ENCODE measurements at regions not wholly inside any gene's neighbourhood (a gene's known extent, or its start where the extent isn't known, plus 50 kb on each side); places are given as distances from the start of the nearest gene placed in this dataset.
"Not testable (repeated sequence)": the region's sequence is repeated elsewhere in the genome, so short reads cannot be mapped to it uniquely, and the experiment has no call there.

GRCh38 chr12:76292891-76293290 lies 55.3 kb downstream of the BBS10 start:
- 75 to 83% methylated on average over 2 of the region's 5 CpGs for WGBS, 2 experiments (ENCODE audit: insufficient coverage in 2 of 2)
- H3K36me3 ChIP-seq (ENCODE audit: control insufficient read depth, insufficient read depth, low read length); H3K4me3 ChIP-seq (ENCODE audit: extremely low read depth, insufficient read depth, low read length, poor library complexity, severe bottlenecking); H3K9me3 ChIP-seq (ENCODE audit: control insufficient read depth, low read length); H3K27ac ChIP-seq (ENCODE audit: low read depth, low read length, severe bottlenecking); H3K4me1 ChIP-seq (ENCODE audit: control insufficient read depth, insufficient read depth, low read length, poor library complexity, severe bottlenecking): not testable (repeated sequence)

- not testable (repeated sequence) for H3K4me1 ChIP-seq (ENCODE audit: control insufficient read depth, insufficient read depth, low read length, poor library complexity, severe bottlenecking); H3K4me3 ChIP-seq (ENCODE audit: extremely low read depth, insufficient read depth, low read length, poor library complexity, severe bottlenecking); H3K36me3 ChIP-seq (ENCODE audit: control insufficient read depth, insufficient read depth, low read length); H3K27ac ChIP-seq (ENCODE audit: low read depth, low read length, severe bottlenecking); H3K9me3 ChIP-seq (ENCODE audit: control insufficient read depth, low read length)
- WGBS, 2 experiments (ENCODE audit: insufficient coverage in 2 of 2) = 89 to 93% methylated on average over 5 to 8 of the region's 8 CpGs
These were observed 55.9 kb downstream of the BBS10 start for GRCh38 chr12:76292305-76292704.

- WGBS, 2 experiments (ENCODE audit: insufficient coverage in 2 of 2) = 88 to 95% methylated on average over 1 to 2 of the region's 3 CpGs
- H3K4me3 ChIP-seq (ENCODE audit: extremely low read depth, insufficient read depth, low read length, poor library complexity, severe bottlenecking) = no peak overlapping the region
- H3K27ac ChIP-seq (ENCODE audit: low read depth, low read length, severe bottlenecking) = no peak overlapping the region
- H3K9me3 ChIP-seq (ENCODE audit: control insufficient read depth, low read length) = peaks cover 4% of the 10 kb centered on the region
- H3K4me1 ChIP-seq (ENCODE audit: control insufficient read depth, insufficient read depth, low read length, poor library complexity, severe bottlenecking) = no peaks in the 10 kb centered on the region
- peaks cover 3% of the 10 kb centered on the region for H3K36me3 ChIP-seq (ENCODE audit: control insufficient read depth, insufficient read depth, low read length)
These were observed 57.0 kb downstream of the BBS10 start for GRCh38 chr12:76290963-76291859.

DNA sequence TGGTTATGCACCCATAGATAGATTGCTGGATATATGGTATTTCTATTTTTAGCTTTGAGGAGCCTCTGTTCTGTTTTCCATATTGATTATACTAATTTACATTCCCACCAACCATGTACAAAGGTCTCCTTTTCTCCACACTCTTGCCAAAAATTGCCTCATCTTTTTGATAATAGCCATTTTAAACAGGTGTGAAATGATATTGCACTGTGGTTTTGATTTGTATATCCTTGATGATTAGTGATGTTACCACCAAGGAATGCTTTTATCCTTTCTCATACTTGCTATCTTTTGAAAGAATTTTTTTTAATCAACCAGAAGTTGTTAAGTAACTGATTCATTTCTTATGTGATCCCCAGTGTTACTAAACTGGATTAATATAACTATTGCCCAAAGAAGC lies 60.0 kb downstream of the BBS10 start:
- no peak overlapping the region for H3K27ac ChIP-seq (ENCODE audit: low read depth, low read length, severe bottlenecking)
- no peaks in the 10 kb centered on the region for H3K36me3 ChIP-seq (ENCODE audit: control insufficient read depth, insufficient read depth, low read length)
- H3K4me1 ChIP-seq (ENCODE audit: control insufficient read depth, insufficient read depth, low read length, poor library complexity, severe bottlenecking) = peaks cover 6% of the 10 kb centered on the region
- no peak overlapping the region for H3K4me3 ChIP-seq (ENCODE audit: extremely low read depth, insufficient read depth, low read length, poor library complexity, severe bottlenecking)
- H3K9me3 ChIP-seq (ENCODE audit: control insufficient read depth, low read length) = peaks cover under 1% of the 10 kb centered on the region

DNA sequence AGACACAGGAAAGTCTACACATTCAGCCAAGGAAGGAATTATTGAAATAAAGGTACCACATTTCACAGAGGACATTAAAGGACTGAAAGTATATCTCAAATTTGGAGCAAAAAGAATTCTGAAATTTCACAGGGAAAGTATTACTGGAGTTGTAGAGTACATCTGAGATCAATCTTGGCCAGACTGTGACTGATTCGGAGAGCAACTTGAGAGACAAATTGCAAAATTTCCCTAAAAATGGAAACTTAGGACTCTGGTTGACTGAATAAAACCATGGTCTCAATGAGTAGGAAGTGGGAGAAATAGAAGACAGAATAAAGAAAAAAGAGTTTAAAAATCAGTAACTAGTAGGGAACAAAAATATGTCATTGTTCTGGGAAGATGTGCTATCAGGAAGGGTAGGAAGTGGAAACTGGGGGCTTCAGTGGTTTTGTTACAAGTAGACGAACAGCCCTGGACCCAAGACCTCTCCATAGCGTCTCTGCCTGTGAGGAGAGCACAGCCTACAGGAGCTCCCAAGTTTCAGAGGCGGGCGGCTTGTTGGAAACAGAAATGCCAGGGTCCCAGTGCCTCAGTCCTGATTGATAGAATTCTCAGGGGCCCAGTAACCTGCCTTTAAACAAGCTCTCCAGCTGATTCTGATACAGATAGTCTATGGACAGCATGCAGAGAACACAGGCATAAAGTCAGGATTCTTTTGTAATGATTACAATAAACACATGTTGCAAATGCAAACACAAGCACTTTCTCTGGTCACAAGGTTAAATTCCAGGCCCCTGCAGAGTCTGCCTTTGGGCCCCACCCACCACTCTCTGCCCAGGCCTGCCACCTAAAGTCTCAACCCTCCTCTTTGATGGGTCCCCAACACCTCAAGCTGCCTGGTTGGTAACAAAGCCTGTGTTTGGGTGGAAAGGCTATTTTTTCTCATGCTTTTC lies 63.1 kb downstream of the BBS10 start:
- no peaks in the 10 kb centered on the region for H3K36me3 ChIP-seq (ENCODE audit: control insufficient read depth, insufficient read depth, low read length)
- H3K27ac ChIP-seq (ENCODE audit: low read depth, low read length, severe bottlenecking) = no peak overlapping the region
- H3K9me3 ChIP-seq (ENCODE audit: control insufficient read depth, low read length) = no peaks in the 10 kb centered on the region
- H3K4me3 ChIP-seq (ENCODE audit: extremely low read depth, insufficient read depth, low read length, poor library complexity, severe bottlenecking) = no peak overlapping the region
- WGBS, 2 experiments (ENCODE audit: insufficient coverage in 2 of 2) = 82 to 86% methylated on average over 5 of the region's 5 CpGs
- H3K4me1 ChIP-seq (ENCODE audit: control insufficient read depth, insufficient read depth, low read length, poor library complexity, severe bottlenecking) = peaks cover 6% of the 10 kb centered on the region

DNA sequence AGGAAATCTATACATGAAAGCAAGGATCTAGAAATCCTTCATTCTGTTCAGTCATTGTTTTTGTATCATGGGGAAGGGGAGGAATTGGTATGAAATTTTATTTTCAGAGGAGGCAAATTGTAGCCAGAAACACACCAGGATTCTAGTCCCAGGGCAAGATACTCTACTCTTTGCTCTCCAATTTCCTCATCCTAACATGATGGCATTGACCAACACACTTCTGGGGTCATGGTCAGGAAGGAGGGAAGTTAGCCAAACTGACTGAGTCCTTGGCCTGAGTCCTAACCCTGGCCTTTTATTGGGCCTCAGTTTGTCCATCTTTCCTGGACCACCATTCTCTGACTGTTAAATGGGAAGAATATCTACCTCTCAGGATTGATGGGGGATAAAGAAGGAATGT lies 65.5 kb downstream of the BBS10 start:
- Histone ChIP-seq H3K36me3 (ENCODE audit: control insufficient read depth, insufficient read depth, low read length) (no peaks in the 10 kb centered on the region), H3K9me3 (ENCODE audit: control insufficient read depth, low read length) (no peaks in the 10 kb centered on the region), H3K27ac (ENCODE audit: low read depth, low read length, severe bottlenecking) (no peak overlapping the region), H3K4me3 (ENCODE audit: extremely low read depth, insufficient read depth, low read length, poor library complexity, severe bottlenecking) (no peak overlapping the region), H3K4me1 (ENCODE audit: control insufficient read depth, insufficient read depth, low read length, poor library complexity, severe bottlenecking) (peaks cover 10% of the 10 kb centered on the region)

DNA sequence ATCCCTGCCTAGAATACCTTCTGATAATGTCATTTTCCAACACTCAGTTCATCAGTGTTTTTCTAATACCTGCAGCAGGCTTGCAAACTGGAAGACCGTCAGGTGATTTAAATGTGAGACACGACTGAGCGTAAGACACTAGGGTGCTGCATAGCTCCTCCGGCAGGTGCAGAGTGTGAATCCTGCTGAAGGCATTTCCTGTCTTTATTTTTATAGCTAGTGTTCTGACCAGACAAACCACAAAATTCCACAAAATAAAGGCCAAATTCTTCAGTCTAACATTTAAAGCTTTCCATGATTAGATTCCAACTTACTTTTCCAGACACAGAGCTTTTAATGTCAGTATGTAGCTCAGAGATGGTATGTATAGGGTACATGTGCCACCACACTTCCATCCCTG lies 70.7 kb downstream of the BBS10 start:
- H3K9me3 ChIP-seq (ENCODE audit: control insufficient read depth, low read length) = no peaks in the 10 kb centered on the region
- WGBS, 2 experiments (ENCODE audit: insufficient coverage in 2 of 2) = 82 to 87% methylated on average over 4 of the region's 4 CpGs
- H3K4me1 ChIP-seq (ENCODE audit: control insufficient read depth, insufficient read depth, low read length, poor library complexity, severe bottlenecking) = peaks cover 28% of the 10 kb centered on the region
- H3K4me3 ChIP-seq (ENCODE audit: extremely low read depth, insufficient read depth, low read length, poor library complexity, severe bottlenecking) = no peak overlapping the region
- H3K27ac ChIP-seq (ENCODE audit: low read depth, low read length, severe bottlenecking) = no peak overlapping the region
- H3K36me3 ChIP-seq (ENCODE audit: control insufficient read depth, insufficient read depth, low read length) = no peaks in the 10 kb centered on the region

- no peak overlapping the region for H3K4me3 ChIP-seq (ENCODE audit: extremely low read depth, insufficient read depth, low read length, poor library complexity, severe bottlenecking)
- H3K36me3 ChIP-seq (ENCODE audit: control insufficient read depth, insufficient read depth, low read length) = no peaks in the 10 kb centered on the region
- no peak overlapping the region for H3K27ac ChIP-seq (ENCODE audit: low read depth, low read length, severe bottlenecking)
- 95 to 96% methylated on average over 3 to 4 of the region's 4 CpGs for WGBS, 2 experiments (ENCODE audit: insufficient coverage in 2 of 2)
- H3K4me1 ChIP-seq (ENCODE audit: control insufficient read depth, insufficient read depth, low read length, poor library complexity, severe bottlenecking) = peaks cover 28% of the 10 kb centered on the region
- H3K9me3 ChIP-seq (ENCODE audit: control insufficient read depth, low read length) = no peaks in the 10 kb centered on the region
These were observed 71.6 kb downstream of the BBS10 start for GRCh38 chr12:76276499-76277151.

- WGBS, 2 experiments (ENCODE audit: insufficient coverage in 2 of 2) = 75 to 100% methylated on average over 4 of the region's 5 CpGs
- H3K9me3 ChIP-seq (ENCODE audit: control insufficient read depth, low read length) = no peaks in the 10 kb centered on the region
- H3K4me1 ChIP-seq (ENCODE audit: control insufficient read depth, insufficient read depth, low read length, poor library complexity, severe bottlenecking) = peaks cover 28% of the 10 kb centered on the region
These were observed 72.6 kb downstream of the BBS10 start for GRCh38 chr12:76275511-76276093.

DNA sequence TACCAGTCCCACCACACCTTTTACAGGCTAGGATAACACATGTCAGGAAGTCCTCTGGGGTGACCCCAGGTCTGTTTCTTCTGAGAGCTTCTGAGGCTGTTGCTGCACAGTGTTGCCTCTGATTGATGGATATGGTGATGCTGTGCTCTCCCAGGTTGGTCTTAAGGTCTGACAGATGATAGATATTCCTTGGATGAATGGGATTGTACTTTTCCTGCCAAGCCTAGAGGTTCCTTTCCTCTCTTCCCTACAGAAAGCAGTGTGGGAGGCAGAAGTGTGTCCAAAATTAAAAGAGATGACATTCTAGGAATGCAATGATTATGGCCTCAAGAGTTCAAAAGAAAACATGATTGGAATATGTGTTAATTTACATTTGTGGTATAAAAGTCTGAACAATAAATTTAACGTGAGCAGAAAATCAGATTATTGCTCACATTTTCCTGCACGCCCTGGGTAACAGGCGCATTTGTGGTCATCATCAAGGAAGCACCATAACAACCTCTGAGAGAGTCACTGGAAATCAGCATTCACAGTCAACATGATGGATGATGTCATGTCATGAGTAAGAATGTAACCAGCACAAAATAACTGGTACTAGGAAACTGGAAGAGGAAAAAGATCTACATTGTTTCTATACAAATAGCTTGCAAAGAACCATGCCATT lies 73.7 kb downstream of the BBS10 start:
- peaks cover 28% of the 10 kb centered on the region for H3K4me1 ChIP-seq (ENCODE audit: control insufficient read depth, insufficient read depth, low read length, poor library complexity, severe bottlenecking)
- H3K27ac ChIP-seq (ENCODE audit: low read depth, low read length, severe bottlenecking) = no peak overlapping the region
- no peaks in the 10 kb centered on the region for H3K9me3 ChIP-seq (ENCODE audit: control insufficient read depth, low read length)
- H3K4me3 ChIP-seq (ENCODE audit: extremely low read depth, insufficient read depth, low read length, poor library complexity, severe bottlenecking) = no peak overlapping the region
- H3K36me3 ChIP-seq (ENCODE audit: control insufficient read depth, insufficient read depth, low read length) = no peaks in the 10 kb centered on the region
- 100% methylated on average over 3 of the region's 3 CpGs for WGBS, 2 experiments (ENCODE audit: insufficient coverage in 2 of 2)

More at GRCh38 chr12:76275511-76276093, 72.6 kb downstream of the BBS10 start:
- H3K4me3 ChIP-seq (ENCODE audit: extremely low read depth, insufficient read depth, low read length, poor library complexity, severe bottlenecking) = no peak overlapping the region
- H3K36me3 ChIP-seq (ENCODE audit: control insufficient read depth, insufficient read depth, low read length) = no peaks in the 10 kb centered on the region
- H3K27ac ChIP-seq (ENCODE audit: low read depth, low read length, severe bottlenecking) = no peak overlapping the region
